HCT116 (cell line): ENCODE measurements at regions not wholly inside any gene's neighbourhood (a gene's known extent, or its start where the extent isn't known, plus 50 kb on each side); places are given as distances from the start of the nearest gene placed in this dataset.

Experiments
- ATAC-seq: fragments of 200-7000 bp; cut with Tn5 transposase; 2 replicates; pipeline ENCODE4 v1.9.1; 2020; ENCODE audit warnings: mild to moderate bottlenecking, moderate library complexity
- BruUV-seq: library from RNA; stranded (reverse); fragments of 400-500 nt; replicated peaks from 2 replicates; lab custom pipeline; 2021; lab: Mats Ljungman, UMichigan
- CTCF ChIA-PET: fragments of 300-600 bp; sonication (Branson Sonifier 250); formaldehyde crosslinking; loops from one replicate; lab custom pipeline; 2021; ENCODE audit warnings: antibody characterized with exemption; lab: Charles Lee
- POLR2A ChIA-PET: fragments of 300-600, 350-600 bp; sonication (Branson Sonifier 250); formaldehyde crosslinking; loops from one replicate; lab custom pipeline; 2021; ENCODE audit warnings: antibody characterized with exemption; lab: Charles Lee
- RAD21 ChIA-PET, 2 experiments: fragments of 300-600 bp; sonication (Branson Sonifier 250); formaldehyde crosslinking; loops; one replicate each; lab custom pipeline; 2023; ENCODE audit warnings: low total read pairs in 2 of 2; ENCODE audit not compliant: uncharacterized antibody in 2 of 2, unreplicated experiment in 2 of 2, low non-redundant PET in 1 of 2; lab: Charles Lee
- DNase-seq: peaks from one replicate; pipeline ENCODE4 v3.0.0-alpha.2; 2010; ENCODE audit warnings: low read depth, low spot score
- H2AFZ ChIP-seq: fragments of 200-600 bp; shearing (Covaris generic), sonication (generic); 2 replicates; pipeline ENCODE4 v1.6.1; 2017; ENCODE audit warnings: low read depth, mixed run types, mixed read lengths, antibody characterized with exemption, low read length; ENCODE audit not compliant: poor library complexity, severe bottlenecking
- H3K27ac ChIP-seq: 2 replicates; pipeline ENCODE4 v1.5.1; 2012; ENCODE audit warnings: low read depth, low read length
- H3K27me3 ChIP-seq: fragments of 200-600 bp; sonication (generic); 2 replicates; pipeline ENCODE4 v1.6.1; 2016; ENCODE audit warnings: mixed run types, low read length, mixed read lengths; ENCODE audit not compliant: insufficient read depth
- H3K36me3 ChIP-seq, 2 experiments: fragments of 200-500 bp in 1 of 2; fragments of 200-600 bp in 1 of 2; sonication (Bioruptor generic) in 1 of 2; sonication (generic) in 1 of 2; 2 replicates each; pipeline versions ENCODE4 v1.5.1 to v1.6.1; 2014 to 2016; ENCODE audit warnings: low read length in 2 of 2, inconsistent platforms in 1 of 2, mixed read lengths in 1 of 2, mixed run types in 1 of 2; ENCODE audit not compliant: insufficient read depth in 2 of 2, control insufficient read depth in 1 of 2
- H3K4me1 ChIP-seq, 2 experiments: fragments of 200-600 bp in 1 of 2; sonication (generic) in 1 of 2; 2 replicates each; pipeline versions ENCODE4 v1.5.1 to v1.6.1; 2012 to 2017; ENCODE audit warnings: low read length in 2 of 2, inconsistent platforms in 1 of 2, mild to moderate bottlenecking in 1 of 2, mixed read lengths in 1 of 2, mixed run types in 1 of 2, moderate library complexity in 1 of 2; ENCODE audit not compliant: insufficient read depth in 2 of 2, control insufficient read depth in 1 of 2
- H3K4me2 ChIP-seq: fragments of 200-600 bp; sonication (generic); 2 replicates; pipeline ENCODE4 v1.6.1; 2017; ENCODE audit warnings: mixed run types, low read length, mixed read lengths
- H3K4me3 ChIP-seq, 2 experiments: fragments of 200-600 bp in 1 of 2; sonication (generic) in 1 of 2; replicated peaks in 1 of 2; 2 replicates each; pipeline ENCODE4 v1.5.1; 2011 to 2016; ENCODE audit warnings: low read length in 2 of 2, control low read depth in 1 of 2, low read depth in 1 of 2, mild to moderate bottlenecking in 1 of 2, mixed read lengths in 1 of 2, mixed run types in 1 of 2
- H3K79me2 ChIP-seq: fragments of 200-600 bp; sonication (generic); 2 replicates; pipeline ENCODE4 v1.6.1; 2017; ENCODE audit warnings: mild to moderate bottlenecking, mixed run types, low read length, moderate library complexity, mixed read lengths; ENCODE audit not compliant: insufficient read depth
- H3K9ac ChIP-seq: fragments of 200-600 bp; sonication (generic); 2 replicates; pipeline ENCODE4 v1.6.1; 2016; ENCODE audit warnings: low read length, mixed read lengths
- H3K9me2 ChIP-seq: fragments of 200-600 bp; sonication (generic), shearing (Covaris generic); 2 replicates; pipeline ENCODE4 v1.6.1; 2017; ENCODE audit warnings: mixed run types, mild to moderate bottlenecking, moderate library complexity; ENCODE audit not compliant: insufficient read depth
- H3K9me3 ChIP-seq, 2 experiments: fragments of 200-500 bp in 1 of 2; fragments of 200-600 bp in 1 of 2; sonication (Bioruptor generic) in 1 of 2; sonication (generic) in 1 of 2; 2 replicates each; pipeline ENCODE4 v1.6.1; 2014 to 2017; ENCODE audit warnings: low read length in 2 of 2, mixed read lengths in 2 of 2, inconsistent platforms in 1 of 2, low read depth in 1 of 2, mild to moderate bottlenecking in 1 of 2, mixed run types in 1 of 2, moderate library complexity in 1 of 2; ENCODE audit not compliant: control insufficient read depth in 1 of 2, insufficient read depth in 1 of 2
- H4K20me1 ChIP-seq: fragments of 200-600 bp; sonication (generic), shearing (Covaris generic); 2 replicates; pipeline ENCODE4 v1.6.1; 2017; ENCODE audit warnings: mixed run types, mild to moderate bottlenecking, moderate library complexity; ENCODE audit not compliant: insufficient read depth
- CEBPB ChIP-seq: IDR thresholded peaks from 2 replicates; pipeline ENCODE4 v1.6.1; 2012; ENCODE audit warnings: low read depth
- EZH2 ChIP-seq: fragments of 200-600 bp; sonication (generic); IDR thresholded peaks from 2 replicates; pipeline ENCODE4 v1.6.1; 2017; ENCODE audit warnings: antibody characterized with exemption, mixed run types
- EZH2phosphoT487 ChIP-seq: fragments of 200-600 bp; IDR thresholded peaks from 2 replicates; pipeline ENCODE4 v1.6.1; 2018; ENCODE audit warnings: antibody characterized with exemption, borderline replicate concordance
- FOSL1 ChIP-seq: IDR thresholded peaks from 2 replicates; pipeline ENCODE4 v1.6.1; 2012; ENCODE audit warnings: low read depth
- JUND ChIP-seq: IDR thresholded peaks from 2 replicates; pipeline ENCODE4 v1.6.1; 2012
- POLR2AphosphoS5 ChIP-seq: IDR thresholded peaks from 2 replicates; pipeline ENCODE4 v1.6.1; 2011; ENCODE audit warnings: mild to moderate bottlenecking, low read depth, low read length, moderate library complexity
- SP1 ChIP-seq: IDR thresholded peaks from 2 replicates; pipeline ENCODE4 v1.6.1; 2012; ENCODE audit warnings: low read depth
- intact Hi-C: fragments of 100-400 bp; cut with micrococcal nuclease; formaldehyde crosslinking; loops from 2 replicates; pipeline ENCODE4 v1.10.0; 2022
- TF ChIP-seq, protein P1 (sequence below): IDR thresholded peaks from 2 replicates; pipeline ENCODE4 v1.6.1; 2011; ENCODE audit warnings: mild to moderate bottlenecking, low read length, moderate library complexity; ENCODE audit not compliant: insufficient replicate concordance; ENCODE audit errors: extremely low read depth
- TF ChIP-seq, protein P2 (sequence below), 3 experiments: fragments of 200-600 bp in 1 of 3; sonication (generic) in 1 of 3; IDR thresholded peaks in 2 of 3; conservative IDR thresholded peaks in 1 of 3; 2 replicates each; pipeline ENCODE4 v1.5.1; 2012 to 2017; ENCODE audit warnings: low read depth in 2 of 3, low read length in 2 of 3, antibody characterized with exemption in 1 of 3, borderline replicate concordance in 1 of 3, control low read depth in 1 of 3, mild to moderate bottlenecking in 1 of 3, mixed read lengths in 1 of 3, mixed run types in 1 of 3, moderate library complexity in 1 of 3; ENCODE audit not compliant: insufficient read depth in 1 of 3

DNA sequence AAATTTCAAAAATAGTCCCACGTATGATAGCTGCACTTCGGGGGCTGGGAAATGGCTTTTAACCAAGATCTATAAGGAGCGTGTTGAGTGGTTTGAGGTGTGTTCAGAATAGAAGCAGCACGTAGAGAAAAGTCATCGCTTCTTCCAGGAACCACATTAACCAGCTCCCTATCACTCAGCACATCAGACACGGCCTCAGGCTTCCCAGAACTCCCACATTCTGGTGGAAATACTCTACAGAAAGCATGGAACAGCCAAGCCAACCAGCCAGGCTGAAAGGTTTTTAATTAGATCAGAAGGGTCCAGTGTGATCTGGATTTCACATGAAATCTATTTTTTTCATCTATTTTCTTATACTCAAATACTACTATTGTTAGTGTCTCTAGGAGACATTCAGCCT is 231.5 kb upstream of the NRP1 start (continued):
- no peak for TF ChIP-seq CEBPB

DNA sequence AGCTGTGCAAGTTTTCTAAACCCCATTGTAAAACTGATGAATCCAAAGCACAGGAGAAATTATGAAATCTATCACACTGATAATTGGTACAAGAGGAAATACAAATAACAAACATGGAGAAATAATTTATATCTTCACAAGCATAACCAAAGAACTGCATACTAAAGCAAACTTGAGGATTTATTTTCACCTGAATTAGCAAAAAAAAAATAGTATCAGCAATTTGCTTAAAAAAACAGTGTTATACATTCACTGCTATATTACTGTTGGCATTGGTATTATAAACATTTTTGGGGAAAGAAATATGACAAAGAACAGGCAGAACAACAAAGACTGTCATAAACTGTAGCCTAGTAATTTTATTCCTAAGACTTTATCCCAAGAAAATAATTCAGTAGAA is 230.8 kb upstream of the NRP1 start:
- H3K9me2 ChIP-seq: no peaks in the 10 kb centered on the region
- no peaks in the 10 kb centered on the region for H3K36me3 ChIP-seq
- no peaks in the 10 kb centered on the region for H3K9me3 ChIP-seq
- ATAC-seq (no peak), DNase-seq (no peak)
- no peak for TF ChIP-seq FOSL1
- no TSS peak for BruUV-seq
- no peak overlapping the region for H3K9ac ChIP-seq
- intact Hi-C loops: no loop called here
- ChIA-PET RAD21 (no interaction called here), POLR2A (no interaction called here), CTCF (no interaction called here)
- H4K20me1 ChIP-seq: no peaks in the 10 kb centered on the region
- no peak overlapping the region for H3K4me2 ChIP-seq
- no peaks in the 10 kb centered on the region for H3K79me2 ChIP-seq
- no peak overlapping the region for H2AFZ ChIP-seq
- H3K27me3 ChIP-seq: no peaks in the 10 kb centered on the region
- H3K4me1 ChIP-seq: no peaks in the 10 kb centered on the region
- no peak overlapping the region for H3K27ac ChIP-seq
- no peak overlapping the region for H3K4me3 ChIP-seq

DNA sequence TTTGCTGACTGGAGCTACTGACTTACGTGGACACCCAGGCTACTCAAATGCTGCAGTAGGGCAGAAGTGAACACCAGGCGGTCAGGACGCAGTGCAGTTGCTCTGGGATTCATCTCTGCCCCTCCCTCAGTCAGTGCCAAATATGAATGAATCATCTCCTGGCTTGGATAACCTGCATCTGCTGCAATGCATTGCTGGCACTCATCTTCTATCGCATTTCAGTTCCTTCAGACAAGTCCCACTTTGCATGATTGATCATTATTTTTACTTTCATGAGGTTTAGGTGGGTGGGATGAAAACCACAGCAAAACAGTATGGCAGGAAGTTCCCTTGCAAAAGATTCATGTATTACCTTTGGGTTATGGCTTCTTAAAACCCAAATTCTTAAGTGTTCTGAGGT is 224.6 kb upstream of the NRP1 start:
- RAD21 ChIA-PET: no interaction called here
- no peak overlapping the region for H3K4me3 ChIP-seq
- H3K27ac ChIP-seq: no peak overlapping the region
- POLR2A ChIA-PET: no interaction called here
- H2AFZ ChIP-seq: no peak overlapping the region
- no peaks in the 10 kb centered on the region for H3K9me3 ChIP-seq
- no peak for DNase-seq
- 0 out of 2 replicates have a peak, but pooled peaks cover 5% of the 10 kb centered on the region for H3K27me3 ChIP-seq
- H4K20me1 ChIP-seq: no peaks in the 10 kb centered on the region
- no peak overlapping the region for H3K9ac ChIP-seq
- no peaks in the 10 kb centered on the region for H3K36me3 ChIP-seq
- H3K4me2 ChIP-seq: no peak overlapping the region
- H3K9me2 ChIP-seq: no peaks in the 10 kb centered on the region
- no peak for ATAC-seq
- TF ChIP-seq POLR2AphosphoS5 (no peak), CEBPB (no peak), EZH2 (no peak), EZH2phosphoT487 (no peak), SP1 (no peak), JUND (no peak)
- TF ChIP-seq, protein P1, sequence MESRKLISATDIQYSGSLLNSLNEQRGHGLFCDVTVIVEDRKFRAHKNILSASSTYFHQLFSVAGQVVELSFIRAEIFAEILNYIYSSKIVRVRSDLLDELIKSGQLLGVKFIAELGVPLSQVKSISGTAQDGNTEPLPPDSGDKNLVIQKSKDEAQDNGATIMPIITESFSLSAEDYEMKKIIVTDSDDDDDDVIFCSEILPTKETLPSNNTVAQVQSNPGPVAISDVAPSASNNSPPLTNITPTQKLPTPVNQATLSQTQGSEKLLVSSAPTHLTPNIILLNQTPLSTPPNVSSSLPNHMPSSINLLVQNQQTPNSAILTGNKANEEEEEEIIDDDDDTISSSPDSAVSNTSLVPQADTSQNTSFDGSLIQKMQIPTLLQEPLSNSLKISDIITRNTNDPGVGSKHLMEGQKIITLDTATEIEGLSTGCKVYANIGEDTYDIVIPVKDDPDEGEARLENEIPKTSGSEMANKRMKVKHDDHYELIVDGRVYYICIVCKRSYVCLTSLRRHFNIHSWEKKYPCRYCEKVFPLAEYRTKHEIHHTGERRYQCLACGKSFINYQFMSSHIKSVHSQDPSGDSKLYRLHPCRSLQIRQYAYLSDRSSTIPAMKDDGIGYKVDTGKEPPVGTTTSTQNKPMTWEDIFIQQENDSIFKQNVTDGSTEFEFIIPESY: no peak
- TF ChIP-seq, protein P2, sequence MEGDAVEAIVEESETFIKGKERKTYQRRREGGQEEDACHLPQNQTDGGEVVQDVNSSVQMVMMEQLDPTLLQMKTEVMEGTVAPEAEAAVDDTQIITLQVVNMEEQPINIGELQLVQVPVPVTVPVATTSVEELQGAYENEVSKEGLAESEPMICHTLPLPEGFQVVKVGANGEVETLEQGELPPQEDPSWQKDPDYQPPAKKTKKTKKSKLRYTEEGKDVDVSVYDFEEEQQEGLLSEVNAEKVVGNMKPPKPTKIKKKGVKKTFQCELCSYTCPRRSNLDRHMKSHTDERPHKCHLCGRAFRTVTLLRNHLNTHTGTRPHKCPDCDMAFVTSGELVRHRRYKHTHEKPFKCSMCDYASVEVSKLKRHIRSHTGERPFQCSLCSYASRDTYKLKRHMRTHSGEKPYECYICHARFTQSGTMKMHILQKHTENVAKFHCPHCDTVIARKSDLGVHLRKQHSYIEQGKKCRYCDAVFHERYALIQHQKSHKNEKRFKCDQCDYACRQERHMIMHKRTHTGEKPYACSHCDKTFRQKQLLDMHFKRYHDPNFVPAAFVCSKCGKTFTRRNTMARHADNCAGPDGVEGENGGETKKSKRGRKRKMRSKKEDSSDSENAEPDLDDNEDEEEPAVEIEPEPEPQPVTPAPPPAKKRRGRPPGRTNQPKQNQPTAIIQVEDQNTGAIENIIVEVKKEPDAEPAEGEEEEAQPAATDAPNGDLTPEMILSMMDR (IDR thresholded peaks at IDR 0.05 in 2 of 3, conservative IDR thresholded peaks at IDR 0.05 in 1 of 3; ENCODE audit: borderline replicate concordance in 1 of 3, insufficient read depth in 1 of 3, low read depth in 2 of 3, low read length in 2 of 3): no peak
- intact Hi-C loops: no loop called here
- BruUV-seq: no TSS peak
- H3K79me2 ChIP-seq: no peaks in the 10 kb centered on the region
- no peaks in the 10 kb centered on the region for H3K4me1 ChIP-seq
- CTCF ChIA-PET: no interaction called here
